MM.1S (cell line): ENCODE measurements at regions not wholly inside any gene's neighbourhood (a gene's known extent, or its start where the extent isn't known, plus 50 kb on each side); places are given as distances from the start of the nearest gene placed in this dataset.

Experiments
- CTCF ChIP-seq: fragments of 300-600 bp; sonication (generic); IDR thresholded peaks from 2 replicates; pipeline ENCODE4 v1.5.1; 2016; ENCODE audit warnings: antibody characterized with exemption, low read length, mixed read lengths
- EZH2 ChIP-seq: fragments of 300-600 bp; sonication (generic); optimal IDR thresholded peaks from 2 replicates; pipeline ENCODE3; 2017; ENCODE audit warnings: low read depth, mild to moderate bottlenecking, antibody characterized with exemption, low read length, mixed read lengths
- EZH2phosphoT487 ChIP-seq: fragments of 300-600 bp; sonication (generic); IDR thresholded peaks from 2 replicates; pipeline ENCODE4 v1.6.1; 2018; ENCODE audit warnings: antibody characterized with exemption, low read length

GRCh38 chr1:193625255-193625654, 438.8 kb upstream of the B3GALT2 start:
- no peak for TF ChIP-seq CTCF
- TF ChIP-seq EZH2phosphoT487: no peak
- TF ChIP-seq EZH2: no peak
